ENCODE measurements at regions not wholly inside any gene's neighbourhood (a gene's known extent, or its start where the extent isn't known, plus 50 kb on each side); places are given as distances from the start of the nearest gene placed in this dataset.

DNA sequence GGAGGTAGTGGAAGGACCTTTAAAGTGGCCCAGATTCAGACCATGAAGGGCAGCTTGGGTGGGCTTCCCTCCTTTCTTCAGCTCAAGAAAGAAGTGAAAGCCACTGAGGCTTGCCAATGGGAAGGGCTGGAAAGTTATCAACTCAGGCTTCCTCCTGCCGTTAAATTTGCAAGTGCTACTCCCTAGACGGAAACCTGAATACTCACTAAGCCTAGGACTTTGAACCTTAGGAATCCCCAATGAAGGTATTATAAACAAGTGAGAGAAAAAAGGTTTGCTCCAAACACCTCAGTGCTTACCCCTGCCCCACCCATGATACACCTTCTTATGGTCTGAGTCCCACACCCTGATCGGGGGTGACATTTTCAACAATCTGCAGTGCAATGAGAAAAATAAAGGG lies 396.4 kb downstream of the SHQ1 start:
- no peak overlapping the region for H3K9ac ChIP-seq (ENCODE audit: low read length)
- H3K4me1 ChIP-seq (ENCODE audit: control insufficient read depth, insufficient read depth, low read length), result peaks cover 17% of the 10 kb centered on the region
- no peaks in the 10 kb centered on the region for H3K27me3 ChIP-seq (ENCODE audit: control insufficient read depth, insufficient read depth, low read length)
- no peaks in the 10 kb centered on the region for H3K36me3 ChIP-seq (ENCODE audit: control insufficient read depth, insufficient read depth, low read length)
- no peaks in the 10 kb centered on the region for H3K9me3 ChIP-seq (ENCODE audit: control insufficient read depth, low read length)
- H3K4me3 ChIP-seq (ENCODE audit: low read length), result no peak overlapping the region

DNA sequence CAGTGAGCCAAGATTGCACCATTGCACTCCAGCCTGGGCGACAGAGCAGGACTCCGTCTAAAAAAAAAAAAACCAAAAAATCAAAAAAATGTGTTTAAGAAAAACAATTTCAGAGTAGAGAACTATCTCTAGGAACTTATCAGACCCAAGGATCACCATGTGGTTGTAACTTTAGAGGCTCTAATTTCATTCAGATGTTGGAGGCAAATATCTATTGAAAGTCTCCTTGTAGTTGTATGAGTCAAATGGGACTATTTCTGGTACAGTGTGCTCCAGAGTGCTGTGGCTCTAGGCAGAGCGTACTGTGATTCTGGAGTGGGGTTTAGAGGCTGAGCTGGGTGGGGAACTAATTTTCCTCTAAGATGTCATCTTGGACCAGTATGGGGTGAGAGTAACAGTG lies 398.7 kb downstream of the SHQ1 start:
- Histone ChIP-seq H3K9ac (ENCODE audit: low read length) (no peak overlapping the region), H3K4me3 (ENCODE audit: low read length) (no peak overlapping the region), H3K4me1 (ENCODE audit: control insufficient read depth, insufficient read depth, low read length) (peaks cover 17% of the 10 kb centered on the region)

DNA sequence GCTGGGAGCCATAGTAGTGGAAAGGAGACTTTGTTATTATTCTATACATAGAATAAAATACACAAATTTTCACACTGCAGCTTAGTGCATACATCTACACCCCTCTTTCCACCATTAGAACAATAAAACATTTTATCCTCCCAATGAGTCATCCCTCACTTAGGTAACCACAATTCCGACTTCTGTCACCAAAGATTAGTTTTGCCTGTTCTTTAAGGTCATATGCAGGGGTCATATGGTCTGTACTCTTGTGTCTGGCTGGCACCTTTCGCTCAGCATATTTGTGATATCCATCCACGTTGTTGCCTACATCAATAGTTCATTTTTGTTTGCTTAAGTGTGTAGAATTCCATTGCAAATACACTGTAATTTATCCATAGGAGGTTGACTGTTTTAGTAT lies 399.4 kb downstream of the SHQ1 start:
- Histone ChIP-seq H3K4me3 (ENCODE audit: low read length) (no peak overlapping the region), H3K9ac (ENCODE audit: low read length) (no peak overlapping the region), H3K27me3 (ENCODE audit: control insufficient read depth, insufficient read depth, low read length) (no peaks in the 10 kb centered on the region), H3K36me3 (ENCODE audit: control insufficient read depth, insufficient read depth, low read length) (no peaks in the 10 kb centered on the region), H3K4me1 (ENCODE audit: control insufficient read depth, insufficient read depth, low read length) (peaks cover 17% of the 10 kb centered on the region), H3K9me3 (ENCODE audit: control insufficient read depth, low read length) (no peaks in the 10 kb centered on the region)

More for the DNA sequence above, 398.7 kb downstream of the SHQ1 start:
- Histone ChIP-seq H3K27me3 (ENCODE audit: control insufficient read depth, insufficient read depth, low read length) (no peaks in the 10 kb centered on the region), H3K36me3 (ENCODE audit: control insufficient read depth, insufficient read depth, low read length) (no peaks in the 10 kb centered on the region), H3K9me3 (ENCODE audit: control insufficient read depth, low read length) (no peaks in the 10 kb centered on the region)

DNA sequence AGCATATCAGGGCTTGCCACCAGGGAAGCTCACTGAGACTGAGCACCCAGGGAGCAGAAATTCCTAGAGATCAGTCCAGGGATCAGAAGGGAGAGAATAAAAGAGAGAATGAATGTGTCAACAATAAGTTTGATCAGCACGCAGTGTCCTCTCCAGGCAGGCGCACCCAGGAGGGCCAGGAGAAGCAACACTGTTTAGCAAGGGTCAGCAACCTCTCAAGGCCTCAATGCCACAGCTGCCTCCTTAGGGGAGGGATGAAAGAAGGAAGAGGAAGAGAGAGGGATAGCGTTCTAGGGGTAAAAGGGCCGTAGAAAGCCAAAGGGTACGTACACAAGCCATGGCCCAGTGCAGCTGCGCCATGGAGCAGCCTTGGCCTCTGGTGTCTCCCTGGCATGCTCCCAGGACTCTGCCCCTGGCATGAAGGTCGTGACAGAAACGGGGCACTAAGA lies 399.8 kb downstream of the SHQ1 start:
- no peaks in the 10 kb centered on the region for H3K36me3 ChIP-seq (ENCODE audit: control insufficient read depth, insufficient read depth, low read length)
- no peak overlapping the region for H3K4me3 ChIP-seq (ENCODE audit: low read length)
- H3K4me1 ChIP-seq (ENCODE audit: control insufficient read depth, insufficient read depth, low read length), result peaks cover 17% of the 10 kb centered on the region
- H3K9ac ChIP-seq (ENCODE audit: low read length), result no peak overlapping the region
- H3K9me3 ChIP-seq (ENCODE audit: control insufficient read depth, low read length), result no peaks in the 10 kb centered on the region
- no peaks in the 10 kb centered on the region for H3K27me3 ChIP-seq (ENCODE audit: control insufficient read depth, insufficient read depth, low read length)

GRCh38 chr3:72447059-72447946 lies 400.9 kb downstream of the SHQ1 start:
- Histone ChIP-seq H3K9me3 (ENCODE audit: control insufficient read depth, low read length) (no peaks in the 10 kb centered on the region), H3K36me3 (ENCODE audit: control insufficient read depth, insufficient read depth, low read length) (no peaks in the 10 kb centered on the region), H3K27me3 (ENCODE audit: control insufficient read depth, insufficient read depth, low read length) (no peaks in the 10 kb centered on the region), H3K9ac (ENCODE audit: low read length) (no peak overlapping the region), H3K4me3 (ENCODE audit: low read length) (no peak overlapping the region), H3K4me1 (ENCODE audit: control insufficient read depth, insufficient read depth, low read length) (peaks cover 17% of the 10 kb centered on the region)

- peak within 1 kb of the TSS; percentile 96 for H3K9ac ChIP-seq (ENCODE audit: low read length)
- H3K4me1 ChIP-seq (ENCODE audit: control insufficient read depth, insufficient read depth, low read length), result peaks cover 13% of the 10 kb centered on the region
- no peaks in the 10 kb centered on the region for H3K27me3 ChIP-seq (ENCODE audit: control insufficient read depth, insufficient read depth, low read length)
- no peaks in the 10 kb centered on the region for H3K9me3 ChIP-seq (ENCODE audit: control insufficient read depth, low read length)
- no peaks in the 10 kb centered on the region for H3K36me3 ChIP-seq (ENCODE audit: control insufficient read depth, insufficient read depth, low read length)
- peak within 1 kb of the TSS; percentile 72 for H3K4me3 ChIP-seq (ENCODE audit: low read length)
Measured at GRCh38 chr3:72446218-72447058, 401.8 kb downstream of the SHQ1 start, which contains the start of gene RYBP. Gene RYBP, minus strand, starts transcription at chr3:72446621.

DNA sequence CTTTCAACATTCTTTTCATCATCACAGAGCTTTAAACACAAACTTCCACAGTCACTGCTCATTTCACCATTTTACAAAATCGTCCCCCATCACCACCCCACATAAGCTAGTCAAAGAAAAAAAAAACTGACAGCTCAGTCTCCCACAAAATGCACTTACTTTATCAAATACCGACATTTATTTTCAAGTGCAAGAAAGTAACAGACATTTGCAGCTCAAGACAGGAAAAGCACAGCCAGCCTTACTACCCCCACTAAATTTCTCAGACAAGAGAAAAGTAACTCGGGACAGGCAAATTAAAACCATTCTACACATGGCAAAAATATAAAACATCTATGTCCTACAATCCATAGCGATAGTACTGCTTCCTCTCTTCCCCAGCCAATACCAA lies 402.4 kb downstream of the SHQ1 start:
- peak overlapping the region; percentile 72 for H3K4me3 ChIP-seq (ENCODE audit: low read length)
- peaks cover 10% of the 10 kb centered on the region for H3K4me1 ChIP-seq (ENCODE audit: control insufficient read depth, insufficient read depth, low read length)
- peak overlapping the region; percentile 96 for H3K9ac ChIP-seq (ENCODE audit: low read length)
- no peaks in the 10 kb centered on the region for H3K9me3 ChIP-seq (ENCODE audit: control insufficient read depth, low read length)
- H3K36me3 ChIP-seq (ENCODE audit: control insufficient read depth, insufficient read depth, low read length), result no peaks in the 10 kb centered on the region
- H3K27me3 ChIP-seq (ENCODE audit: control insufficient read depth, insufficient read depth, low read length), result no peaks in the 10 kb centered on the region

GRCh38 chr3:72444656-72445223 lies 403.5 kb downstream of the SHQ1 start:
- H3K4me1 ChIP-seq (ENCODE audit: control insufficient read depth, insufficient read depth, low read length), result peaks cover 13% of the 10 kb centered on the region
- H3K36me3 ChIP-seq (ENCODE audit: control insufficient read depth, insufficient read depth, low read length), result no peaks in the 10 kb centered on the region
- no peaks in the 10 kb centered on the region for H3K27me3 ChIP-seq (ENCODE audit: control insufficient read depth, insufficient read depth, low read length)
- H3K4me3 ChIP-seq (ENCODE audit: low read length), result no peak overlapping the region
- no peaks in the 10 kb centered on the region for H3K9me3 ChIP-seq (ENCODE audit: control insufficient read depth, low read length)
- no peak overlapping the region for H3K9ac ChIP-seq (ENCODE audit: low read length)

DNA sequence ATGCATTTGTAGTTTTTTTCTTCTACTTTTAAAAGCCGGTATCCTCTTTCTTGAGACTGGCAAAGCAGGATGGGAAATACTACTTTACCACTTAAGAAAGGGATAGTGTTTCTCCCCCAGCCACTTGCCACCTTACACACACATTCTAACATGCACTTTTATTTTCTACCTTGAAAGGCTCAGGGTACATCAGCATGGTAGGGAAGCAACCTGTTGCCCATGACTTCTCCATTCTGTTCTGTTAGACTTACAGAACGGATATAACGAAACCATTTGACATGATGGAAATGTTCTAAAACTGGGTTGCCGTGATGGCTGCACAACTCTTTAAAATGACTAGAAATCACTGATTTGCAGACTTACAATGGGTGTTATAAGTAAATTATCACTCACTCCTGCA lies 405.5 kb downstream of the SHQ1 start:
- Histone ChIP-seq H3K9ac (ENCODE audit: low read length) (no peak overlapping the region), H3K4me1 (ENCODE audit: control insufficient read depth, insufficient read depth, low read length) (peaks cover 15% of the 10 kb centered on the region), H3K4me3 (ENCODE audit: low read length) (no peak overlapping the region), H3K9me3 (ENCODE audit: control insufficient read depth, low read length) (no peaks in the 10 kb centered on the region), H3K36me3 (ENCODE audit: control insufficient read depth, insufficient read depth, low read length) (no peaks in the 10 kb centered on the region), H3K27me3 (ENCODE audit: control insufficient read depth, insufficient read depth, low read length) (no peaks in the 10 kb centered on the region)

GRCh38 chr3:72441284-72441994 lies 406.8 kb downstream of the SHQ1 start:
- no peaks in the 10 kb centered on the region for H3K36me3 ChIP-seq (ENCODE audit: control insufficient read depth, insufficient read depth, low read length)
- peaks cover 15% of the 10 kb centered on the region for H3K4me1 ChIP-seq (ENCODE audit: control insufficient read depth, insufficient read depth, low read length)
- H3K4me3 ChIP-seq (ENCODE audit: low read length), result no peak overlapping the region

GRCh38 chr3:72440491-72440890 lies 407.8 kb downstream of the SHQ1 start:
- H3K9me3 ChIP-seq (ENCODE audit: control insufficient read depth, low read length), result no peaks in the 10 kb centered on the region
- no peaks in the 10 kb centered on the region for H3K36me3 ChIP-seq (ENCODE audit: control insufficient read depth, insufficient read depth, low read length)
- no peaks in the 10 kb centered on the region for H3K27me3 ChIP-seq (ENCODE audit: control insufficient read depth, insufficient read depth, low read length)
- H3K9ac ChIP-seq (ENCODE audit: low read length), result no peak overlapping the region
- peaks cover 15% of the 10 kb centered on the region for H3K4me1 ChIP-seq (ENCODE audit: control insufficient read depth, insufficient read depth, low read length)
- no peak overlapping the region for H3K4me3 ChIP-seq (ENCODE audit: low read length)

More at GRCh38 chr3:72441284-72441994, 406.8 kb downstream of the SHQ1 start:
- Histone ChIP-seq H3K27me3 (ENCODE audit: control insufficient read depth, insufficient read depth, low read length) (no peaks in the 10 kb centered on the region), H3K9me3 (ENCODE audit: control insufficient read depth, low read length) (no peaks in the 10 kb centered on the region), H3K9ac (ENCODE audit: low read length) (no peak overlapping the region)

Measured in mucosa of stomach (tissue), 1 donor.